DOHH2 (cell line): ENCODE measurements at regions not wholly inside any gene's neighbourhood (a gene's known extent, or its start where the extent isn't known, plus 50 kb on each side); places are given as distances from the start of the nearest gene placed in this dataset.

Source experiments
- EZH2phosphoT487 ChIP-seq: fragments of 200-600 bp; sonication (generic); IDR thresholded peaks from 2 replicates; pipeline ENCODE4 v1.6.1; 2017; ENCODE audit warnings: borderline replicate concordance, mild to moderate bottlenecking, antibody characterized with exemption, low read length, moderate library complexity, mixed read lengths
- TF ChIP-seq, protein P1 (sequence below): fragments of 200-600 bp; sonication (generic); IDR thresholded peaks from one replicate; pipeline ENCODE4 v1.5.1; 2014; ENCODE audit warnings: antibody characterized with exemption, mild to moderate bottlenecking, low read depth, low read length; ENCODE audit not compliant: poor library complexity, severe bottlenecking

DNA sequence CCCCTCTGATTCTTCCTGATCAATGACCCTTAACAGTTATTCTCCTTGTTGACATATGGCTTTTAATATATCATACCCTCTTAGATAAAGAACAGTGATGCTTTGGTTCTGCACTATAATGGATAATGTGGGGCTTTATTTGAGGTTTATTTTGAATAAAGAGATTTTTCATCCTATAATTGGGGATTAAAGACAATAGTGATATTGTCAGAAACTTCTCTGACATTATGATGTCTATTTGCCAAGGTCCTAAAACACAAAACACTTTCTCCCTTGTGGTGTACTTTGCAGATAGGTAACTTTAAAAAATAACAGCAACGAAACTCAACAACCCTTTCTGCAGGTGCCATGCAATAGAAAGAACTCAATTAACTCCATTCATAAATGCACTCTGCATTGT lies 243.6 kb upstream of the RHOBTB1 start:
- TF ChIP-seq, protein P1, sequence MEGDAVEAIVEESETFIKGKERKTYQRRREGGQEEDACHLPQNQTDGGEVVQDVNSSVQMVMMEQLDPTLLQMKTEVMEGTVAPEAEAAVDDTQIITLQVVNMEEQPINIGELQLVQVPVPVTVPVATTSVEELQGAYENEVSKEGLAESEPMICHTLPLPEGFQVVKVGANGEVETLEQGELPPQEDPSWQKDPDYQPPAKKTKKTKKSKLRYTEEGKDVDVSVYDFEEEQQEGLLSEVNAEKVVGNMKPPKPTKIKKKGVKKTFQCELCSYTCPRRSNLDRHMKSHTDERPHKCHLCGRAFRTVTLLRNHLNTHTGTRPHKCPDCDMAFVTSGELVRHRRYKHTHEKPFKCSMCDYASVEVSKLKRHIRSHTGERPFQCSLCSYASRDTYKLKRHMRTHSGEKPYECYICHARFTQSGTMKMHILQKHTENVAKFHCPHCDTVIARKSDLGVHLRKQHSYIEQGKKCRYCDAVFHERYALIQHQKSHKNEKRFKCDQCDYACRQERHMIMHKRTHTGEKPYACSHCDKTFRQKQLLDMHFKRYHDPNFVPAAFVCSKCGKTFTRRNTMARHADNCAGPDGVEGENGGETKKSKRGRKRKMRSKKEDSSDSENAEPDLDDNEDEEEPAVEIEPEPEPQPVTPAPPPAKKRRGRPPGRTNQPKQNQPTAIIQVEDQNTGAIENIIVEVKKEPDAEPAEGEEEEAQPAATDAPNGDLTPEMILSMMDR = no peak
- no peak for TF ChIP-seq EZH2phosphoT487
